ENCODE measurements at regions not wholly inside any gene's neighbourhood (a gene's known extent, or its start where the extent isn't known, plus 50 kb on each side); places are given as distances from the start of the nearest gene placed in this dataset.

GRCh38 chrX:13201605-13202219 is 118.1 kb downstream of the ATXN3L start:
- Histone ChIP-seq H3K4me1 (replicated peaks) (no peaks in the 10 kb centered on the region), H3K36me3 (no peaks in the 10 kb centered on the region), H3K27me3 (replicated peaks; ENCODE audit: insufficient read depth) (no peaks in the 10 kb centered on the region), H3K27ac (no peak overlapping the region), H3K9me3 (no peaks in the 10 kb centered on the region), H3K4me3 (no peak overlapping the region)
- DNase-seq (ENCODE audit: low spot score): no peak
- intact Hi-C loops (cut with DNase I): no loop called here
- TF ChIP-seq POLR2A (IDR thresholded peaks at IDR 0.05): no peak
- no peak for TF ChIP-seq POLR2AphosphoS5 (IDR thresholded peaks at IDR 0.05)
- TF ChIP-seq CTCF (IDR thresholded peaks at IDR 0.05): no peak
- 93% methylated on average over 14 of the region's 14 CpGs for WGBS

GRCh38 chrX:13200398-13200797 is 119.5 kb downstream of the ATXN3L start:
- no peak for DNase-seq (ENCODE audit: low spot score)
- TF ChIP-seq POLR2A (IDR thresholded peaks at IDR 0.05) (no peak), POLR2AphosphoS5 (IDR thresholded peaks at IDR 0.05) (no peak), CTCF (IDR thresholded peaks at IDR 0.05) (no peak)
- Histone ChIP-seq H3K27me3 (replicated peaks; ENCODE audit: insufficient read depth) (no peaks in the 10 kb centered on the region), H3K9me3 (no peaks in the 10 kb centered on the region), H3K27ac (no peak overlapping the region), H3K4me3 (no peak overlapping the region), H3K4me1 (replicated peaks) (no peaks in the 10 kb centered on the region), H3K36me3 (no peaks in the 10 kb centered on the region)
- intact Hi-C loops (cut with DNase I): no loop called here
- WGBS: 78% methylated on average over 2 of the region's 2 CpGs

GRCh38 chrX:13198762-13199064 is 121.1 kb downstream of the ATXN3L start:
- no peaks in the 10 kb centered on the region for H3K4me1 ChIP-seq (replicated peaks)
- WGBS: 91% methylated on average over 3 of the region's 3 CpGs
- no peak overlapping the region for H3K4me3 ChIP-seq
- no peak overlapping the region for H3K27ac ChIP-seq
- intact Hi-C loops (cut with DNase I): no loop called here
- H3K36me3 ChIP-seq: no peaks in the 10 kb centered on the region
- TF ChIP-seq CTCF (IDR thresholded peaks at IDR 0.05) (no peak), POLR2A (IDR thresholded peaks at IDR 0.05) (no peak), POLR2AphosphoS5 (IDR thresholded peaks at IDR 0.05) (no peak)
- no peaks in the 10 kb centered on the region for H3K27me3 ChIP-seq (replicated peaks; ENCODE audit: insufficient read depth)
- no peaks in the 10 kb centered on the region for H3K9me3 ChIP-seq
- DNase-seq (ENCODE audit: low spot score): no peak

GRCh38 chrX:13198056-13198761 is 121.6 kb downstream of the ATXN3L start:
- H3K36me3 ChIP-seq: no peaks in the 10 kb centered on the region
- no peaks in the 10 kb centered on the region for H3K27me3 ChIP-seq (replicated peaks; ENCODE audit: insufficient read depth)
- TF ChIP-seq POLR2A (IDR thresholded peaks at IDR 0.05): no peak
- DNase-seq (ENCODE audit: low spot score): no peak
- no peak overlapping the region for H3K4me3 ChIP-seq
- no peaks in the 10 kb centered on the region for H3K4me1 ChIP-seq (replicated peaks)
- H3K9me3 ChIP-seq: no peaks in the 10 kb centered on the region
- no peak overlapping the region for H3K27ac ChIP-seq
- intact Hi-C loops (cut with DNase I): no loop called here
- 47% methylated on average over 4 of the region's 4 CpGs for WGBS

- Histone ChIP-seq H3K27me3 (replicated peaks; ENCODE audit: insufficient read depth) (no peaks in the 10 kb centered on the region), H3K4me1 (replicated peaks) (no peaks in the 10 kb centered on the region), H3K4me3 (no peak overlapping the region), H3K36me3 (no peaks in the 10 kb centered on the region), H3K27ac (no peak overlapping the region), H3K9me3 (no peaks in the 10 kb centered on the region)
- intact Hi-C loops (cut with DNase I): no loop called here
- no peak for DNase-seq (ENCODE audit: low spot score)
- no peak for TF ChIP-seq CTCF (IDR thresholded peaks at IDR 0.05)
- no peak for TF ChIP-seq POLR2A (IDR thresholded peaks at IDR 0.05)
- TF ChIP-seq POLR2AphosphoS5 (IDR thresholded peaks at IDR 0.05): no peak
- WGBS: 97% methylated on average over 2 of the region's 2 CpGs
Measured at GRCh38 chrX:13196782-13197181, 123.1 kb downstream of the ATXN3L start.
